ENCODE measurements at regions not wholly inside any gene's neighbourhood (a gene's known extent, or its start where the extent isn't known, plus 50 kb on each side); places are given as distances from the start of the nearest gene placed in this dataset.

DNA sequence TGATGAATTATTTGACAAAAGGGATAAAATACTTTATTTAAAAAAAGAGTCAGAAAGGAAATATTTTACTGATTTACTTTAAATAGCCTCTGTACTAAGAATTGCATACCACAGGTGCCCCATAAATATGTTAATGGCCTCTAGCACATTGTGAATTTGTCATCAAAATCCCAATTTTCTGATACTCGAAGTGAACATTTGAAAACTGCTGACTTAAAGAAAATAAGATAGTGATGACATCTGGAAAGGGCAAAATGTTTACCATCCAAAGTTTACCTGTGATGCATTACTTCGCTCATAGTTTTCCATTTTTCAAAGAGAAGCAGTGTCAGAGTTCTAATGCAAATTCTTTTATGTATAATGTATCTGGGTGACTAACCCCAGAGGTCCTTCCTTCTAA lies 455.4 kb downstream of the KLF5 start:
- DNase-seq (ENCODE audit: low spot score) = no peak

DNA sequence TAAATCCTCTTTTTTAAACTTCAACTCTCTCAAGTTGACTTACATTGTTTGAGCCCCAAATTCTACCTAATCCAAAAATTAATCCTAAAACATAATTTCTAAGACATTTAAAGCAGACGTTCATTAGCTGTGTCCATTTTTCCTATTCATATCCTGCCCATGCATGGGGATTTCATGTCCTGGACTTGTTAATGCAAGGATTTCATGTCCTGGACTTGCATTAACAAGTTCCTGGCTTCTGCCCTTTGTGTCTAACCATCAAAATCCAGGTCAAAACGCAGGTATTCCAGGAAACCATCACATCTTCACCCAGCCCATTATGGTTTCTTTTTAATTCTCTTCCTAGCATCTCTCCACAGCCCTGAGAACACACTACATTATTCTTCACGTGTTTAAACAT lies 454.9 kb downstream of the KLF5 start:
- DNase-seq (ENCODE audit: low spot score) = no peak

DNA sequence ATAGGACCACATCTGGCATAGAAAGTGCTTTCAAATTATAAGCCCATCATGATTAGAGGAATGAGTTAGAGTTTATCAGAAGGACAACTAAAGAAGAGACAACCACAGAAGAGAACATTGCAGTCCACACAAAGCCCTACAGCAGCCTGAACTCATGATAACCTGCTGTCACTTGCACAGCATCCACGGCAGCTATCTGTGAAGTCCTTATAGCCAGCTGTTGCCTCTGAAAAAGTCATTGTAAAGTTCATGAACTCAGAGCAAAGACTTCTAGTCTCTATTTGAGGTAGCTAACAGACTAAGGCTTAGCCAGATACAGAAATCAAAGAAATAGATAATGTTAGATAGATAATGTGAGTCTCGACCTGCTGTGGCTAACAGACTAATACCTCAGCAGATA lies 450.0 kb downstream of the KLF5 start:
- DNase-seq (ENCODE audit: low spot score) = no peak

DNA sequence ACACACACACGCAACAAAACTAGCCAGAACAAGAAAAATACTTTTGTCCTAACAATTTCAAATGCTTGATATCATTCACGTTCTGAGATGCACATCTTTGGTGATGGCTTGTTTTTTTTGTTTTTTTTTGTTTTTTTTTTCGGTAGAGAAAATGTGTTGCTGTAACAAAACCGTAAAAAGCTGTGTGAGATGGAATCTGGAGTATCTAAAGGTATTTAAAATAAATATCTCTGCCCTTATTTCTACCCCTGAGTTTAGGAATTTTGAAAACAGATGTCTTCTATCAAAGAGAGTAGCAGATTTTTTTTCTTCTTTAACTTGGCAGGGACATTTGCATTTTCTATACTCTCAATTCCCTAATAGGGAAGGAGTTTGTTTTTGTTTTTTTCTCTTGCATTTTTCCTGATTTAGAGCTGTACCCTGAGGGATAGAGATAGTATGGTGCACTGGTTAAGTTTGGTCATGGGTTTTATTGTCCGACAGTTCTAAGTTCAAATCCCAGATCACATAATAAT lies 446.6 kb downstream of the KLF5 start:
- no peak for DNase-seq (ENCODE audit: low spot score)

DNA sequence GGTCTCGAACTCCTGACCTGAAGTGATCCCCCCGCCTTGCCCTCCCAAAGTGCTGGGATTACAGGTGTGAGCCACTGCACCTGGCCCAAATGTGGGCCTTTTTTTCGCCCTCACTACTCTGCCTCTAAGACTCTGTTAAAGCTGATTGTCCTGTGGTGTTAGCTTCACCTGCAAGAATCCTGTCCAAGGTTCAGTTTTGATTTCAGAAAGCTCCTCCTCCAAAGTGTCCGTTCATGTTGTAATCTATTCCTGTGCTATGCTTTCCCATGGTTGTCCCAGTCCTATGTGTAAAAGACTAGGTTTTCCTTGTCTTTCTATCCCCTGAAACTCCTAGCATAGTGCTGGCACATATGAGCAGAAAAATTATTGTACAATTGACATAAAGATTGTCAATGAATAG lies 440.9 kb downstream of the KLF5 start:
- no peak for DNase-seq (ENCODE audit: low spot score)

DNA sequence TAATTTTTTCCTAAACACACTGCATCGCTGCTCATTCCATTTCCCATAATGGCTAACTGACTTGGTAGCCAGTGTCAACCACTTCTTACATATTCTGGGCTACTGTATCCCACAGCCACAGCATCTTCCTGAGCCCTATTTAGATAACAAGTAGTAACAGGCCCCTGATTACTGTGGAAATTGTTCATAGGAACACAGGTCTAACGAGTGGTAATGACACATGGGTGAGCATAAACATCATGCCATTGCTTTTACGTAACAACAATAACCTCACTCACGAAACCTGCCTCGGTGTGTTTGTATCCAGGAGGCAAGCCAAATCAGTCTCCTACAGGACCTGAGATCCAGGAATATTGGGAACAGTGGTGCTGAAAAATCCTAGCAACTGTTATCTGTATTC lies 438.6 kb downstream of the KLF5 start:
- no peak for DNase-seq (ENCODE audit: low spot score)

DNA sequence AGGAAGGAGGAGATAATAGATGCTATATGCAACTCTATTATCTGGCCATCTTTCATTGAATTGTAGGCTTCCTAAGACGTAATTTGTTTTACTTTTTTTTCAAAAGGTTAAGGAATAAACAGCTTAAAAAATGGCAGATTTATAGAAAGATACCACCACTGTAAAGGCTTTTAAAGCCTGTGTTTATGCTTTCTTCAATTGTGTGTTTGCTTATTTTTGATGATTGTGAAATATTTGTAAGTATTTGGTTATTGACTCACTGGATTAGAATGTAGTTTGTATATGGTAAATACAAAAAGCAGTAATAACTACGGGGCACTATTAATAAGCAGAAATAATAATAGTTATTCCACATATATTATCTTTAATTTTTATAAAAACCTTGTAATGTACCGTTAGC lies 437.9 kb downstream of the KLF5 start:
- no peak for DNase-seq (ENCODE audit: low spot score)

DNA sequence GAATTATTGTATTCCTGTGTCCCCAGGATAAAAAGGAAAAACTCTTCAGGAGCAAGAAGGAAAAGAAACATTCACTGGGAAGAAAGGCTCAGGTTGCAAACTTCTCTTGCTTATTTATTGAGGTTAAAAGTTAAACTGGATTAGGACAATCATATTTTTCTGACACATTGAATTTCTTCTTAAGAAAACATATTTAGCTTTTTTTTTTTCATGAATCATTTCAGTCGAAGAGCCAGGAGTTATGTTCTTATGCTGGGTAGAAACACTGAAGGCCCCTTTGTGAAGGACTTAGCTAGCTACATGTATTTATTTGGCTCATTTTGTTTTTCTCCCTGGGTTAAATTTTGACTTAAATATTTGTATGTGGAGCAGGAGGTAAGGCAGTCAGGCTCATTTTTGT lies 434.0 kb downstream of the KLF5 start:
- no peak for DNase-seq (ENCODE audit: low spot score)

DNA sequence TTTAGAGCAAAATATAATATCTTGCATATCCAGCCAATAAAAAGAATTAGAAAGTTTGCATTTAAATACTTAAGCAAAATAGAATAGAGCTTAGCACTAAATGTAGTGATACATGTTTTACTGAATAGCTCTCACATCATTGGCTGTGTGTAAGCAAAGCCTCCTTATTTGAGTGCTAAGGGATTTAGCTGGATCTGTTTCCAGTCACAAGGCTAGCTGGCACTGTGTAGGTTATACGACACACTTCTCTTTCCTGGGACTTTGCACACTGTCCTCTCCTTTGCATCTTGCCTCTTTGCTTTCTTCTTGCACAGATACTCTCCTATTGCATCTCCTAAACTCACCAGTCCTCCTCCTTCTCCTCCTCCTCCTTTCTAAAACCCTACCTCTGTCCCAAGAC lies 423.8 kb downstream of the KLF5 start:
- DNase-seq (ENCODE audit: low spot score) = no peak

DNA sequence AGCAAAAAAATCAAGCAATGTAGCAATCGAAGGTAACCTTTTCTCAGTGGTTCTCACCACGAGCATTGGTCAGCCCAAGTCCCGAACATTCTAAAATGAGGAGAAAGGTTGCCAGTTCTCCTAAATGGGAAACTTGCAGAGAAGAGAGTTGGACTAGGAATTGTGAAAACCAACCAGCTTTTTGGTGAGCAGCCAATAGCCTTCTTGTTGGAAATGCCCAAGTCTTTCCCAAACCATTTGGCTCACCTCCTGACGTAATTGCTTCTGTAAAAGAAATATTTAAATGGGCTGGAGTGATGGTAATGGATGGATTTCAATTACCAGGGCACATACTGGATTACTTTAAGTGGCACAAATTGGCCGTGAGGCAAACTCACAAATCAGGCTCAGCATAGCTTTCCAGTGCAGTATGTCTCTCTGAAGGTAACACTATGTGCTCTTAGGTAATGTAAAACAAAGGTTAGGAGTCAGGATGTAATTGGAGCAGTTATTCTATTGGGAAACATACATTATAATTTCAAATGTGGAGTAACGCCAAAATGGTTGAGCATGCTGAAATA lies 423.2 kb downstream of the KLF5 start:
- no peak for DNase-seq (ENCODE audit: low spot score)

DNA sequence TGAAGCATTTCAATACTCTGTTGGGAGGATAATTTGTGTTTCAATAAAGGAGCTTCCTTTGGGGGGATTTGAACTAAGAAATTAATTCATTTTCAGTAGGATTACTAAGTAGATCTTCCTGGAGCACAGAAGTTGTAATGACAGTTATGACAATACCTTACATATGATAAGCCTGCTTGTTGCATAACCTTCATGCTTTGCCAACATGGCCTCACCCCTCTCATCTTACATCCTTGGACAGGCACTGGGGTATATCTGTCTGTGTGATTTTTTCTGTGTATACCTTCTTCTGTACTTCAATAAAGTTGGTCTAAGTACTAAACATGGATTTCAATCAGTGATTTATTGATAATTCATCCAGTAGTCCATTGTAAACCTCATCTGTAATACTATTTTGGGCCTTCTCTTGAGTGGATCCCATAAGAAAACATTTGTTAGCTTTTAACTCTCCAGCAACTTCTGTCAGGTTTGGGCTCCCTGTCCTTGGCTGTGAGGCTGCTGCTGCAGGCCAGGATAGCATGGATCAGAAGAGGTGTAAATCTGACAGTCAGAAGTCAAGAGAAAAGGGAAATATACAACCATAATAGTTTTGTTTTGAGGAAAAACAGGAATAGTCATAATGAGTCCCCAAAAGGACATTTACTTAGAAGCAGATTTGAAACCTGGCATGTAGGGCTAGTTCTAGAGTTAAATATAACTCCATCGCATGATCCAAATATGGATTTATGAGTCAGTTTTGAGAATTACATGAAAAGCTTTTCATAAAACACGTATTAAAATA lies 422.2 kb downstream of the KLF5 start:
- no peak for DNase-seq (ENCODE audit: low spot score)

DNA sequence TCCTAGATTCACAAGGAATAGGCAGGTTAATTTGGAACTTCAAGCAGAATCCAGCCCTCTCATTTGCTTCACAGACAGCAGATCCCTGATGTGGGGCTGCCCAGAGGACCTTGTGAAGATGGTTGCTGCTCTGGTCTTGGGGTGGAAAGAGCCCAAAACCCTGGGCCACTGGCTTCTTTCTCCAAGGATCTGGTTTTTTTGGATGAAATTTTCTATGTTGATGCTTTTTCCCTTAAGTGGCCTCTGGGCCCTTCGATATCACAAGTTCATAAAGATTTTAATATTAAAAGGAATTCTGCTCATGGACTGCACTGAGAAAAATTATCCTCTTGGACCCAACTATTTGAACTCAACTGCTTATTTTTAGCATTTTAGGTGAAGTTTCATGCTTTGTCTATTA lies 421.1 kb downstream of the KLF5 start:
- DNase-seq (ENCODE audit: low spot score) = no peak

DNA sequence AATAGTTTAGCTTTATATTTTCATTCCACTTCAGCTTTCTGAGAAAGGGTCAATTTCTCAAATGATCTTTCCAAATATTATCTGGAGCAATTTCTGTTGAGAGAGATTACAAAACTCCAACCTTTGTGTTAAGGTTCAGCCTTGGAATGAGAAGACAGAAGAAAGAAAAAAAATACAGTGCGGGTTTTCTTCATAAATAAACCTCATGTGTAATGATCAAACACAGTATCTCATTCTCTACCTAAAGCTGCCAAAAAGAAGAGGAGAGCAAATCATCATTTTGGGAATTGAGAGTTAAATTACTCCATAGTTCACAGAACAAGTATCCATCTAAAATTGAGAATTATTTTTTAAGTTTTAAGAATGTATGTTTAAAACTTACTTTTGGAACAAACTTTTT lies 420.5 kb downstream of the KLF5 start:
- DNase-seq (ENCODE audit: low spot score) = no peak

DNA sequence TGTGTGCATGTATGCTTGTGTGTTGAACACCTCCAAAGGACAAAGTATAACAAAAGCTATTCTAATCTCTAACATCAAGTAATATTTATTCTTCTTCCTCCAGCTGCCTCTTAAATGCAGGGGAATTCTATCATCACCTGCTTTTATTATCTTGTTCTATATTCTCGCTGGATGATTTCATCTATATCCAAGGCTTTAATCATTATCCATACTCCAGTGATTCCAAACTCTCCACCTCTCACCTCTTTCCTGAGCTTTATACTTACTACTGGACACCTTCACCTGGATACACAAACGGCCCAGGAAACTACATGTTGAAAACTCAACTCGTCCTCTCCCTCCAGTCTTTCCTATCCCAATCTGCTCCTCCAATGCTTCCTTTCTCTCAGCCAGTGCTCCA lies 418.6 kb downstream of the KLF5 start:
- DNase-seq (ENCODE audit: low spot score) = no peak

DNA sequence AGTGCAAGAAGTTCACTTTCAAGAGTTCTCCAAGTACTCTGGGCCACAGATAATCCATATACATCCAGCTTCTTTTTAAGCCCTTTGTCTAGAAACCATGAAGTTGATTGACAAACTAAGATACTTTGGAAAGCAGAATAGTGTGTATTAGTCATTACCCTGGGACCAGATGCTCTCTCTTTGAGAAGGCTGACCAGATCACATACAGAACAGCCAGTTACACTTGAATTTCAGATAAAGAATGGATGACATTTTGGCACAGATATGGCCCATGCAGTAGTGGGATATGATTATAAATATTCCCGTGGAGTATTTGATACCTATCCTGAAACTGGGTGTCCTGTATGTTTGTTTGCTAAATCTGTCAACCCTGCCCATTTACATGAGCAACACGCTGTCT lies 414.2 kb downstream of the KLF5 start:
- DNase-seq (ENCODE audit: low spot score) = no peak

DNA sequence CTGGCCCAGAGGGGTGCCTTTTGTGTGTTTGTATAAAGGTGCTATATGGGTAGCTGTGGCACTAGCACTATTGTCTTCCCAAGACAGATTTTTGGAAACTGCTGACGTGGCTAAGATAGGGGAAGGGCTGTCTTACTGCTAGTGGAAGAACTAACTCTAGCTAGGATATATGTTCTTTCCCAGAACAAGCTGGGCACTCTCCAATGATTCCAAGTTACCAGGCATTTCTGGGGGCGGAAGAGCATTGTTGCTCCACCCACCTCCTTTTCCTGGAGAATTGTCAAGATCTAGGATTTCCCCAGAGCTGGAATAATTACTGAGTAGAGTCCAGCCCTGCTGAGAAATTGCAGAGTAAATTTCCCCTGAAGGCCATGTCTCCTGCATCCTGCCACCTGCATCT lies 408.3 kb downstream of the KLF5 start:
- peak; percentile 14 for DNase-seq (ENCODE audit: low spot score)

DNA sequence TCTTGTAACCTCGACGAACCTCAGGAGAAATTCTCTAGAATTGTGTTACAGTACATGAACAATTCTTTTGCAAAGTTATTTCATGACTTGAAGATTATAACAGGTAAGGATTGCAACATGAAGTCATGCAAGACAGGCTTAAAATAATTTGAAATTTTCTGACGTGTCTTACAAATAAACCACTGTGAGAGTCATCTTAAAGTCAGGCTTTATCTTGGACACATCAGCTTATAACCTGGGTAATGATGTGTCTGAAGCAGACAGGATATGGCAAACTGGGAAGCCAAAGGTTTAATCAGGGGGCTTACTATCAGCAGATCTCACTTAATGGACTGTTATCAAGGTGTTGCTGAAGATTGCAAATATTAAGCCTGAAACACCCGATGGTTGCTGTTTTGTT lies 407.8 kb downstream of the KLF5 start:
- DNase-seq (ENCODE audit: low spot score) = no peak

DNA sequence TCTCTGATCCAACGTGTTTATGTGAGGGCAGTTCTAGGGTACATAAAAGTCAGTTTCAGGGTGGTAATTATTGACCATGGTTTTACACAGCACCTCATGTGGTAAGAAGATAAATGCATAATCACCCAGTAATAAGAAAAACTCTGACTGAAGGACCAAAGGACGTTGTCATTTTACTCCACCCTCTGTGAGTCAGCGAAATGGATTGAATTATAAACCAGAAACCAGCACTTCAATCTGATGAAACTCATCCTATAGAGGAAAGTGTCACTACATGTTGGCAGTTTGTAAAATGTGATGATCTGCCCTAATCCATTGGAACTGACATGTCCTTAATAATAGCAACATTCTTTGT lies 406.8 kb downstream of the KLF5 start:
- peak; percentile 12 for DNase-seq (ENCODE audit: low spot score)

DNA sequence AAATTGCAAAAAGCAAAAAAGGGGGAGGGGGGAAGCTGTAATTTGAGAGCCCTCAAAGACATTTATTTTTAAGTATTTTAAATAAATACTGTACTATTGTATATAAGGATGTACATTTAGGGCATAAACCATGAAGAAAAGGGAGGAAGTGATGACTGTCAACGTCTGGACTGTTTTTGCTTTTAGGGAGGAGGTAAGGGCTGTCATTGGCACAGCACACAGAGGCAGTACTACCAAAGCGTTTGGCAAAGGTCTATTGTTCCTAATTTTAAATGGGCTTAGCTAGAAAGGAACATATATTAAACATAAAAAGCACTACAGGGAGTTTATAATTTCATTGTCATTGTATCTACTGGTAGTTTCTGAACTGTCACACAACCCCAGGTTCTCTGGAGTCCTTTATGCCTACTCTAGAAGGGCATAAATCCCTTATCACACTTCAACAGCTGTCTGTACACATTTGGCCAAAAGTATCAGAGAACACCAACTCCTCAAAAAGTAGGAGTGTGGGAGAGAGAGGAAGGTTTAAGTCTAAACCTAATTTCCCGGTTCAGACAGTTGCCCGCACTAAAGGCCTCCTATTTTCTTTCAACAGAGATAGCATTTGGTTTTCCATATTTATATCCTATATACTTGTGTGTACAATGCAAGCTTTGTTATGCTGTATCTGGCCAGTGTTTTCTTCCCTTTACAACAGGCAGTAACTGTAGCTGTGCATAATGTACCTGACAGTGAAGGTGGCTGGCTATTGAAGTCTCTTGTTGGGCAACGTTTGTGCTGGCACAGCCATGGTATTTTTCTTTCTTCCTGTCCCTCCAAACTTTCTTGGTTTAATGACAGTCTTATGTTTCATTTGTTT lies 406.2 kb downstream of the KLF5 start:
- DNase-seq (ENCODE audit: low spot score) = no peak

DNA sequence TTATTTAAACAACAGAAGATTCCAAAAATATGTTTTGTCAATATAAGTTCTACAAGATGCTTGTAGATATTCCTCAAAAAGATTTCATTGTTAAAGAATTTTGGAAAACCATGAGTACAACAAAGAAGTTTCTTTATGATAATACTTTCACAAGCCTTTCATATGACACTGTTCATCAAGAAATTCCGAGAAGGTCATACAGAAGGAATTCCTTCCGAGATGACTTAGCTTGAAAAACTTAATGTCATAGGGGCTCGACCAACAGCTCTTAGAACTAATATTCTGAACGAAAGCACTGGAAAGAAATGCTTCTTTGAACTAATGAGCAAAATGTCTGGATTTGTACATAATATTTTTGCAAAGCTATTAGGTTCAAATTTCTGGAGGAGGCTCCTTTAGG lies 403.4 kb downstream of the KLF5 start:
- DNase-seq (ENCODE audit: low spot score) = no peak

DNA sequence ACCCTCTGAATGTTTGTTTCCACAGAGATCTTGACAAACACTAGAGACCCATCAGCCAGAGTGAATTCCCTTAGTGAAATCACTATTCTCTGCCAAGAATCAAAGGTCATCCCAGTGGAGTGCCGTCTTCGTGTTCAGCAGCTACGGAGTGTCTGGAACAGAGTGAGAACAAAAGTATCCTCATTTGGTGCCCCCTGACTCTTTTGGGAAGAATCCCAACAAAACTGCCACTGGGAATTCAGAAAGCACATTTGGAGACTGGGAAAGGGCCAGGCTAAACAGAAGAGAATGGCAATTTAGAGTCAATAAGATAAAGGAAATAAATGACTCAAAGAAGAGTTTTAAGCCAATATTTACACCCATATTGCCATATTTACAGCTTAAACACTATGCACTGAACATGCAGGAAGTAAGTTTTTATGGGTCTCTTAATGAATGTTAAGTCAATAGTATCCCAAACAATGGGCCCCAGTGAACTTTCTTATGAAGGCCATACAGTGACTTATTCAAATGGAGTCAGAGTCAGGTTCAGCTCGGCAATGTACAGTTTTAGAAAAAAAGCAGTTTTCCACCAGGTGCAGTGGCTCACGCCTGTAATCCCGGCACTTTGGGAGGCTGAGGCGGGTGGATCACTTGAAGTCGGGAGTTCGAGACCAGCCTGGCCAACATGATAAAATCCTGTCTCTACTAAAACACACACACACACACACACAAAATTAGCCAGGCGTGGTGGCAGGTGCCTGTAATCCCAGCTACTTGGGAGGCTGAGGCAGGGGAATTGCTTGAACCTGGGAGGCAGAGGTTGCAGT lies 392.6 kb downstream of the KLF5 start:
- no peak for DNase-seq (ENCODE audit: low spot score)

DNA sequence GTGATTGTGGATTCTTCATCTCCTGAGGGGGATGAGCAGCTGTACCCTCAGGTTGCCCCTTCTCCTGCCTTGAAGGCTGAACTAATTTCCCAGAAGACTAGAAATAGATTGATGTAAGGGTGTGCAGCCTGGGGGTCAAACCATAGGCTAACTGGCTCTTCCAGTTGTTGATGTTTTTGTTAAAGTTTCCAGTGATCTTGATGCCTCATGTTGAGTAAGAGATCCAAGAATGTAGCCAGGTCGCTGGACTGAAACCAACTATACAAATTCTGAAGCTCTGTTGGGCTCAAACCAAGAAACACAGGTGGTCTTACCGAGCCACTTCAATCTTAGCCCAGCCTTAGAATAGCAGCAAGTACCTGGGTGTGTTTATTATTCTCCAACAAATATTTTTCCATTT lies 391.8 kb downstream of the KLF5 start:
- no peak for DNase-seq (ENCODE audit: low spot score)

Measured in AG20443 (cell line).